OCI-LY3 (cell line): ENCODE measurements at regions not wholly inside any gene's neighbourhood (a gene's known extent, or its start where the extent isn't known, plus 50 kb on each side); places are given as distances from the start of the nearest gene placed in this dataset.

ENCODE experiments used
- EZH2phosphoT487 ChIP-seq: fragments of 200-600 bp; shearing (Covaris generic); IDR thresholded peaks from 2 replicates; pipeline ENCODE4 v1.6.1; 2018; ENCODE audit warnings: antibody characterized with exemption, mixed run types, low read depth
- TF ChIP-seq, protein P1 (sequence below): fragments of 200-600, 300-600 bp; sonication (generic); IDR thresholded peaks from 2 replicates; pipeline ENCODE4 v1.5.1; 2014; ENCODE audit warnings: antibody characterized with exemption, low read length, low read depth

DNA sequence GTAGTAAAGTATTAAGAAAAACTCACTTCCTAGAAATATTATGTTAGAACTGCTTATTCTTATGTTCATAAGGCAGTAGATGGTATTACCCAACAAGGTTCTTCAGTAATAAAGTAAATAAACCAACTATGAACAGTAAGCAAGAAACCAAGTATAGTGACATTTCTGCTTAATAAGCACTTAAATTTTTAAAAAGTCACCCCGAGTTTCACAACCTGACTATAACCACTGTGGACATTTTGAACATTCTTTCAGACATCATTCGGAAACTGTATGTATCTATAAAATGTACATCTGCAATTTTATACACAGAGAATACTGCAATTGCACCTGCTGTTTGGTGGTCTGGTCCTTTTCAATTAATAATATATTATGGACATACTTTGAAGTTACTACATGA, 1073.6 kb downstream of the XPNPEP1 start:
- no peak for TF ChIP-seq EZH2phosphoT487
- TF ChIP-seq, protein P1, sequence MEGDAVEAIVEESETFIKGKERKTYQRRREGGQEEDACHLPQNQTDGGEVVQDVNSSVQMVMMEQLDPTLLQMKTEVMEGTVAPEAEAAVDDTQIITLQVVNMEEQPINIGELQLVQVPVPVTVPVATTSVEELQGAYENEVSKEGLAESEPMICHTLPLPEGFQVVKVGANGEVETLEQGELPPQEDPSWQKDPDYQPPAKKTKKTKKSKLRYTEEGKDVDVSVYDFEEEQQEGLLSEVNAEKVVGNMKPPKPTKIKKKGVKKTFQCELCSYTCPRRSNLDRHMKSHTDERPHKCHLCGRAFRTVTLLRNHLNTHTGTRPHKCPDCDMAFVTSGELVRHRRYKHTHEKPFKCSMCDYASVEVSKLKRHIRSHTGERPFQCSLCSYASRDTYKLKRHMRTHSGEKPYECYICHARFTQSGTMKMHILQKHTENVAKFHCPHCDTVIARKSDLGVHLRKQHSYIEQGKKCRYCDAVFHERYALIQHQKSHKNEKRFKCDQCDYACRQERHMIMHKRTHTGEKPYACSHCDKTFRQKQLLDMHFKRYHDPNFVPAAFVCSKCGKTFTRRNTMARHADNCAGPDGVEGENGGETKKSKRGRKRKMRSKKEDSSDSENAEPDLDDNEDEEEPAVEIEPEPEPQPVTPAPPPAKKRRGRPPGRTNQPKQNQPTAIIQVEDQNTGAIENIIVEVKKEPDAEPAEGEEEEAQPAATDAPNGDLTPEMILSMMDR, result no peak
